Activated CD8-positive, alpha-beta memory T cell treated with anti-CD3 and anti-CD28 coated beads, Interleukin-2, amount 10 ng/mL, durations not matched to agents 7 days and 5 days (primary cell): ENCODE measurements at regions not wholly inside any gene's neighbourhood (a gene's known extent, or its start where the extent isn't known, plus 50 kb on each side); places are given as distances from the start of the nearest gene placed in this dataset.
"Not testable (repeated sequence)": the region's sequence is repeated elsewhere in the genome, so short reads cannot be mapped to it uniquely, and the experiment has no call there.

Experiments used
- ATAC-seq: fragments of 150-1000 bp; cut with Tn5 transposase; one replicate; pipeline ENCODE4 v1.10.0; 2021; ENCODE audit warnings: moderate library complexity
- CTCF ChIA-PET: fragments of 350-600 bp; sonication (Branson Sonifier 250); formaldehyde crosslinking; loops from one replicate; lab custom pipeline; 2021; ENCODE audit warnings: antibody characterized with exemption; lab: Charles Lee
- DNase-seq: peaks from one replicate; pipeline ENCODE4 v3.0.0-alpha.2; 2020
- H3K27ac Mint-ChIP-seq: one replicate; pipeline ENCODE4 v1.8.0; 2021; ENCODE audit warnings: mild to moderate bottlenecking, mixed read lengths
- H3K27me3 Mint-ChIP-seq: one replicate; pipeline ENCODE4 v1.8.0; 2021; ENCODE audit warnings: mixed read lengths
- H3K36me3 Mint-ChIP-seq: one replicate; pipeline ENCODE4 v1.8.0; 2021; ENCODE audit warnings: mild to moderate bottlenecking, mixed read lengths
- H3K4me1 Mint-ChIP-seq: one replicate; pipeline ENCODE4 v1.8.0; 2021; ENCODE audit warnings: mixed read lengths
- H3K4me3 Mint-ChIP-seq: one replicate; pipeline ENCODE4 v1.8.0; 2021; ENCODE audit warnings: mild to moderate bottlenecking, moderate library complexity, mixed read lengths
- H3K9me3 Mint-ChIP-seq: one replicate; pipeline ENCODE4 v1.8.0; 2022; ENCODE audit warnings: low read depth, mixed read lengths

GRCh38 chr5:53407373-53407772 is 73.1 kb upstream of the FST start:
- Mint-ChIP-seq H3K4me3 (no peak overlapping the region), H3K4me1 (no peaks in the 10 kb centered on the region), H3K27ac (no peak overlapping the region), H3K27me3 (no peaks in the 10 kb centered on the region), H3K36me3 (no peaks in the 10 kb centered on the region), H3K9me3 (no peaks in the 10 kb centered on the region)
- DNase-seq, result no peak
- ATAC-seq, result no peak
- CTCF ChIA-PET, result no interaction called here

GRCh38 chr5:53411388-53411787 is 69.0 kb upstream of the FST start:
- ATAC-seq (no peak), DNase-seq (no peak)
- Mint-ChIP-seq H3K27ac (no peak overlapping the region), H3K27me3 (no peaks in the 10 kb centered on the region), H3K4me3 (no peak overlapping the region), H3K36me3 (no peaks in the 10 kb centered on the region), H3K9me3 (no peaks in the 10 kb centered on the region), H3K4me1 (no peaks in the 10 kb centered on the region)
- CTCF ChIA-PET, result no interaction called here

GRCh38 chr5:53412499-53412898 is 67.9 kb upstream of the FST start:
- H3K27ac Mint-ChIP-seq, H3K36me3 Mint-ChIP-seq, ATAC-seq, H3K27me3 Mint-ChIP-seq, H3K4me3 Mint-ChIP-seq, CTCF ChIA-PET, H3K4me1 Mint-ChIP-seq, H3K9me3 Mint-ChIP-seq, DNase-seq: not testable (repeated sequence)

GRCh38 chr5:53416144-53416738 is 64.2 kb upstream of the FST start:
- Mint-ChIP-seq H3K27ac (no peak overlapping the region), H3K9me3 (no peaks in the 10 kb centered on the region), H3K36me3 (no peaks in the 10 kb centered on the region), H3K27me3 (no peaks in the 10 kb centered on the region), H3K4me1 (no peaks in the 10 kb centered on the region), H3K4me3 (no peak overlapping the region)
- ATAC-seq, result no peak
- CTCF ChIA-PET, result no interaction called here
- DNase-seq, result no peak

- Mint-ChIP-seq H3K4me3 (no peak overlapping the region), H3K36me3 (no peaks in the 10 kb centered on the region), H3K27me3 (peaks cover 5% of the 10 kb centered on the region), H3K4me1 (no peaks in the 10 kb centered on the region), H3K9me3 (no peaks in the 10 kb centered on the region), H3K27ac (no peak overlapping the region)
- DNase-seq (no peak), ATAC-seq (no peak)
- CTCF ChIA-PET, result no interaction called here
Observed at GRCh38 chr5:53418409-53418808, 62.0 kb upstream of the FST start.

- Mint-ChIP-seq H3K4me1 (no peaks in the 10 kb centered on the region), H3K27ac (no peak overlapping the region), H3K9me3 (no peaks in the 10 kb centered on the region), H3K36me3 (no peaks in the 10 kb centered on the region), H3K27me3 (peaks cover 5% of the 10 kb centered on the region), H3K4me3 (no peak overlapping the region)
- CTCF ChIA-PET, result no interaction called here
- DNase-seq, result no peak
- no peak for ATAC-seq
Observed at GRCh38 chr5:53418826-53419658, 61.4 kb upstream of the FST start.

GRCh38 chr5:53422539-53422938 is 57.9 kb upstream of the FST start:
- ATAC-seq (no peak), DNase-seq (no peak)
- H3K4me3 Mint-ChIP-seq, result no peak overlapping the region
- H3K27ac Mint-ChIP-seq, result no peak overlapping the region
- CTCF ChIA-PET, result no interaction called here
- H3K36me3 Mint-ChIP-seq, result no peaks in the 10 kb centered on the region
- no peaks in the 10 kb centered on the region for H3K9me3 Mint-ChIP-seq
- no peaks in the 10 kb centered on the region for H3K4me1 Mint-ChIP-seq
- H3K27me3 Mint-ChIP-seq, result peaks cover 11% of the 10 kb centered on the region

GRCh38 chr5:53423724-53424123 is 56.7 kb upstream of the FST start:
- CTCF ChIA-PET, result no interaction called here
- Mint-ChIP-seq H3K27me3 (peaks cover 14% of the 10 kb centered on the region), H3K4me3 (no peak overlapping the region), H3K9me3 (no peaks in the 10 kb centered on the region), H3K4me1 (no peaks in the 10 kb centered on the region), H3K27ac (no peak overlapping the region), H3K36me3 (no peaks in the 10 kb centered on the region)
- ATAC-seq (no peak), DNase-seq (no peak)

- no peaks in the 10 kb centered on the region for H3K36me3 Mint-ChIP-seq
Observed at GRCh38 chr5:53424686-53425615, 55.5 kb upstream of the FST start.

GRCh38 chr5:53425687-53426511 is 54.5 kb upstream of the FST start:
- H3K4me3 Mint-ChIP-seq, result no peak overlapping the region
- DNase-seq (no peak), ATAC-seq (no peak)
- no peak overlapping the region for H3K27ac Mint-ChIP-seq
- peaks cover 20% of the 10 kb centered on the region for H3K27me3 Mint-ChIP-seq
- CTCF ChIA-PET, result no interaction called here
- H3K36me3 Mint-ChIP-seq, result no peaks in the 10 kb centered on the region
- no peaks in the 10 kb centered on the region for H3K9me3 Mint-ChIP-seq
- no peaks in the 10 kb centered on the region for H3K4me1 Mint-ChIP-seq

More at GRCh38 chr5:53424686-53425615, 55.5 kb upstream of the FST start:
- Mint-ChIP-seq H3K4me3 (no peak overlapping the region), H3K27me3 (peaks cover 17% of the 10 kb centered on the region), H3K27ac (no peak overlapping the region), H3K9me3 (no peaks in the 10 kb centered on the region), H3K4me1 (no peaks in the 10 kb centered on the region)
- DNase-seq (no peak), ATAC-seq (no peak)
- CTCF ChIA-PET, result no interaction called here

- Mint-ChIP-seq H3K36me3 (no peaks in the 10 kb centered on the region), H3K4me1 (no peaks in the 10 kb centered on the region), H3K27ac (no peak overlapping the region), H3K9me3 (no peaks in the 10 kb centered on the region), H3K27me3 (peaks cover 19% of the 10 kb centered on the region), H3K4me3 (no peak overlapping the region)
- CTCF ChIA-PET, result interaction anchor here (1.2 kb wide), 1 partner anchor 803 kb away, joined by 3 read pairs; no protein-coding TSS in a partner anchor
- ATAC-seq, result no peak
- no peak for DNase-seq
Observed at GRCh38 chr5:53426512-53426830, 54.0 kb upstream of the FST start.

GRCh38 chr5:53426878-53427277 is 53.6 kb upstream of the FST start:
- no peaks in the 10 kb centered on the region for H3K4me1 Mint-ChIP-seq
- no peaks in the 10 kb centered on the region for H3K9me3 Mint-ChIP-seq
- ATAC-seq (no peak), DNase-seq (no peak)
- no peaks in the 10 kb centered on the region for H3K36me3 Mint-ChIP-seq
- CTCF ChIA-PET, result interaction anchor here (1.2 kb wide), 1 partner anchor 802 kb away, joined by 3 read pairs; no protein-coding TSS in a partner anchor
- H3K27ac Mint-ChIP-seq, result no peak overlapping the region
- H3K4me3 Mint-ChIP-seq, result no peak overlapping the region
- peaks cover 18% of the 10 kb centered on the region for H3K27me3 Mint-ChIP-seq

- H3K27me3 Mint-ChIP-seq, result peaks cover 15% of the 10 kb centered on the region
- no peak for ATAC-seq
- no peaks in the 10 kb centered on the region for H3K9me3 Mint-ChIP-seq
- H3K4me1 Mint-ChIP-seq, result no peaks in the 10 kb centered on the region
- CTCF ChIA-PET, result no interaction called here
- DNase-seq, result no peak
- no peak overlapping the region for H3K4me3 Mint-ChIP-seq
- H3K27ac Mint-ChIP-seq, result no peak overlapping the region
- no peaks in the 10 kb centered on the region for H3K36me3 Mint-ChIP-seq
Observed at GRCh38 chr5:53427965-53428364, 52.5 kb upstream of the FST start.
